Endothelial cell of umbilical vein (primary cell): ENCODE measurements at regions not wholly inside any gene's neighbourhood (a gene's known extent, or its start where the extent isn't known, plus 50 kb on each side); places are given as distances from the start of the nearest gene placed in this dataset.

Experiments
- BruUV-seq: library from RNA; stranded (reverse); fragments of 400-500 nt; replicated peaks from 2 replicates; lab custom pipeline; 2021; lab: Mats Ljungman, UMichigan
- CTCF ChIA-PET: fragments of 300-600, 350-600 bp; sonication (Branson Sonifier 250); formaldehyde crosslinking; loops from one replicate; lab custom pipeline; 2021; ENCODE audit warnings: antibody characterized with exemption, inconsistent platforms; lab: Charles Lee
- POLR2A ChIA-PET: fragments of 300-600, 350-600 bp; sonication (Branson Sonifier 250); formaldehyde crosslinking; loops from one replicate; lab custom pipeline; 2021; ENCODE audit warnings: antibody characterized with exemption, inconsistent platforms; lab: Charles Lee
- DNase-seq: peaks from one replicate; pipeline ENCODE4 v3.0.0-alpha.2; 2011; ENCODE audit warnings: low read depth, low spot score
- FAIRE-seq: peaks from 2 replicates; lab custom pipeline; 2011; peaks lifted over from hg19 to GRCh38; lab: Jason Lieb, UNC
- H2AFZ ChIP-seq: 2 replicates; pipeline ENCODE4 v1.6.0; 2012; ENCODE audit warnings: low read depth, low read length, control low read depth, inconsistent platforms
- H3K27ac ChIP-seq: 2 replicates; pipeline ENCODE4 v1.5.1; 2011; ENCODE audit warnings: low read depth, mild to moderate bottlenecking, control low read depth, low read length, moderate library complexity; ENCODE audit not compliant: insufficient read depth
- H3K27me3 ChIP-seq, 2 experiments: 2 replicates each; pipeline versions ENCODE4 v1.6.0 to v1.6.1; 2011; ENCODE audit warnings: low read length in 2 of 2, mixed read lengths in 1 of 2; ENCODE audit not compliant: control insufficient read depth in 2 of 2, insufficient read depth in 2 of 2
- H3K36me3 ChIP-seq, 2 experiments: 2 replicates in 1 of 2; 3 replicates in 1 of 2; pipeline ENCODE4 v1.5.1; 2011; ENCODE audit warnings: low read length in 2 of 2, mild to moderate bottlenecking in 1 of 2, moderate library complexity in 1 of 2; ENCODE audit not compliant: control insufficient read depth in 2 of 2, insufficient read depth in 2 of 2; ENCODE audit errors: extremely low read depth in 1 of 2
- H3K4me1 ChIP-seq: 3 replicates; pipeline ENCODE4 v1.5.1; 2011; ENCODE audit warnings: mild to moderate bottlenecking, low read length; ENCODE audit not compliant: control insufficient read depth, insufficient read depth; ENCODE audit errors: extremely low read depth
- H3K4me2 ChIP-seq: 2 replicates; pipeline ENCODE4 v1.6.1; 2011; ENCODE audit warnings: low read length, control low read depth, mixed read lengths; ENCODE audit not compliant: insufficient read depth
- H3K4me3 ChIP-seq, 3 experiments: fragments of 200-600 bp in 1 of 3; sonication (generic), shearing (Covaris generic) in 1 of 3; replicated peaks in 1 of 3; 2 replicates each; pipeline ENCODE4 v1.5.1; 2011 to 2016; ENCODE audit warnings: control low read depth in 3 of 3, low read length in 3 of 3, mild to moderate bottlenecking in 2 of 3, inconsistent platforms in 1 of 3, low read depth in 1 of 3, moderate library complexity in 1 of 3; ENCODE audit not compliant: insufficient read depth in 1 of 3
- H3K79me2 ChIP-seq: 2 replicates; pipeline ENCODE4 v1.6.0; 2012; ENCODE audit warnings: low read length, inconsistent platforms; ENCODE audit not compliant: control insufficient read depth, insufficient read depth
- H3K9ac ChIP-seq: replicated peaks from 2 replicates; pipeline ENCODE3; 2011; ENCODE audit warnings: low read length, control low read depth; ENCODE audit not compliant: insufficient read depth; ENCODE audit errors: extremely low read depth
- H3K9me1 ChIP-seq: replicated peaks from 3 replicates; pipeline ENCODE4 v1.6.0; 2011; ENCODE audit warnings: mild to moderate bottlenecking, low read length; ENCODE audit not compliant: control insufficient read depth, insufficient read depth; ENCODE audit errors: extremely low read depth
- H3K9me3 ChIP-seq: replicated peaks from 2 replicates; pipeline ENCODE4 v1.5.1; 2012; ENCODE audit warnings: low read length, inconsistent platforms; ENCODE audit not compliant: control insufficient read depth, insufficient read depth
- H4K20me1 ChIP-seq: replicated peaks from 2 replicates; pipeline ENCODE3; 2011; ENCODE audit warnings: mild to moderate bottlenecking, low read length; ENCODE audit not compliant: control insufficient read depth, insufficient read depth; ENCODE audit errors: extremely low read depth
- FOS ChIP-seq: IDR thresholded peaks from 2 replicates; pipeline ENCODE4 v1.6.1; 2011; ENCODE audit warnings: mild to moderate bottlenecking, low read length, moderate library complexity, borderline replicate concordance; ENCODE audit not compliant: insufficient read depth
- GATA2 ChIP-seq: IDR thresholded peaks from 2 replicates; pipeline ENCODE4 v1.7.0; 2011; ENCODE audit warnings: low read depth, mild to moderate bottlenecking, moderate library complexity, mixed read lengths, low read length; ENCODE audit not compliant: insufficient read length, insufficient read depth
- JUN ChIP-seq: IDR thresholded peaks from 2 replicates; pipeline ENCODE4 v1.6.1; 2011; ENCODE audit warnings: borderline replicate concordance, low read depth; ENCODE audit not compliant: insufficient read length, insufficient read depth
- MYC ChIP-seq: IDR thresholded peaks from one replicate; pipeline ENCODE4 v1.6.1; 2011; ENCODE audit warnings: mild to moderate bottlenecking, low read depth, low read length
- POLR2A ChIP-seq: IDR thresholded peaks from 2 replicates; pipeline ENCODE4 v1.6.1; 2012; ENCODE audit warnings: low read depth, mild to moderate bottlenecking, control low read depth, low read length
- POLR2AphosphoS5 ChIP-seq: IDR thresholded peaks from 2 replicates; pipeline ENCODE4 v1.6.1; 2012; ENCODE audit warnings: low read depth, mild to moderate bottlenecking, control low read depth, low read length, moderate library complexity; ENCODE audit not compliant: insufficient read depth
- dilution Hi-C: fragments of 300-500 bp; cut with MboI; formaldehyde crosslinking; loops from one replicate; pipeline ENCODE4 v1.15.0; 2019; ENCODE audit warnings: low sequenced_read_pairs; ENCODE audit not compliant: extremely low pct_ligation_motif_present
- intact Hi-C: fragments of 100-400 bp; cut with micrococcal nuclease; formaldehyde crosslinking; loops from one replicate; pipeline ENCODE4 v1.10.0; 2022
- TF ChIP-seq, protein P1 (sequence below), 2 donors: IDR thresholded peaks; 1 replicate in 1 of 2; 2 replicates in 1 of 2; pipeline ENCODE4 v1.5.1; 2011; ENCODE audit warnings: low read length in 2 of 2, mild to moderate bottlenecking in 2 of 2, moderate library complexity in 2 of 2, control low read depth in 1 of 2, inconsistent platforms in 1 of 2, low read depth in 1 of 2; ENCODE audit not compliant: insufficient read depth in 1 of 2; ENCODE audit errors: extremely low read depth in 1 of 2

DNA sequence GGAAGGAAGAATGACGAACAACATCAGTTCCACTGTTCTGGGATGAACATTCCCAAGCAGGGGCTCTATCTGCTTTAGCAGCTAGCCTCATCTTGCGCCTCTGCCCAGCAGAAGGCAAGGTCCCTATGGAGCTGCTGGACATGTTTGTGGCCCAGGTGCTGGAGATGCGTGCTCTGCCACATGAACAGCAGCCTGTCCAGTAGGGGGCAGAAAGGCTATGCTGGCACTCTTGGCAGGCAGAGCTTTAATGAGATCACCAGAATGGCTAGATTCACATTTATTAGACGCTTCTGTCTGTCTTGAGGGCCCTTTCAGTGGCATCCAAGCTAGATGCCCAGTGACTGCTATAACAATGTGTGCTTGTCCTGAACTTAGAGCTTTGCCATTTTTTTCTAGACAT is 1826.0 kb downstream of the STIM2 start:
- H3K27me3 ChIP-seq = no peaks in the 10 kb centered on the region
- H3K9me1 ChIP-seq = no peaks in the 10 kb centered on the region
- DNase-seq = peak; percentile 2
- H3K79me2 ChIP-seq = no peaks in the 10 kb centered on the region
- no peak overlapping the region for H3K4me3 ChIP-seq
- intact Hi-C loops = loop anchor here (1.0 kb wide), 1 partner anchor 461 kb away; no protein-coding TSS in a partner anchor
- no peaks in the 10 kb centered on the region for H3K9me3 ChIP-seq
- ChIA-PET POLR2A (no interaction called here), CTCF (interaction anchor here (1.0 to 1.6 kb wide), 5 partner anchors 9 to 461 kb away, joined by 3 to 5 read pairs (median 4); no protein-coding TSS in a partner anchor)
- no peaks in the 10 kb centered on the region for H4K20me1 ChIP-seq
- dilution Hi-C loops = no loop called here
- no peak overlapping the region for H3K4me2 ChIP-seq
- H2AFZ ChIP-seq = no peak overlapping the region
- H3K36me3 ChIP-seq = no peaks in the 10 kb centered on the region
- H3K9ac ChIP-seq = no peak overlapping the region
- no peaks in the 10 kb centered on the region for H3K4me1 ChIP-seq
- no peak for FAIRE-seq
- BruUV-seq = no TSS peak
- TF ChIP-seq JUN (no peak), FOS (no peak), POLR2AphosphoS5 (no peak), MYC (no peak), GATA2 (no peak), POLR2A (no peak)
- TF ChIP-seq, protein P1, sequence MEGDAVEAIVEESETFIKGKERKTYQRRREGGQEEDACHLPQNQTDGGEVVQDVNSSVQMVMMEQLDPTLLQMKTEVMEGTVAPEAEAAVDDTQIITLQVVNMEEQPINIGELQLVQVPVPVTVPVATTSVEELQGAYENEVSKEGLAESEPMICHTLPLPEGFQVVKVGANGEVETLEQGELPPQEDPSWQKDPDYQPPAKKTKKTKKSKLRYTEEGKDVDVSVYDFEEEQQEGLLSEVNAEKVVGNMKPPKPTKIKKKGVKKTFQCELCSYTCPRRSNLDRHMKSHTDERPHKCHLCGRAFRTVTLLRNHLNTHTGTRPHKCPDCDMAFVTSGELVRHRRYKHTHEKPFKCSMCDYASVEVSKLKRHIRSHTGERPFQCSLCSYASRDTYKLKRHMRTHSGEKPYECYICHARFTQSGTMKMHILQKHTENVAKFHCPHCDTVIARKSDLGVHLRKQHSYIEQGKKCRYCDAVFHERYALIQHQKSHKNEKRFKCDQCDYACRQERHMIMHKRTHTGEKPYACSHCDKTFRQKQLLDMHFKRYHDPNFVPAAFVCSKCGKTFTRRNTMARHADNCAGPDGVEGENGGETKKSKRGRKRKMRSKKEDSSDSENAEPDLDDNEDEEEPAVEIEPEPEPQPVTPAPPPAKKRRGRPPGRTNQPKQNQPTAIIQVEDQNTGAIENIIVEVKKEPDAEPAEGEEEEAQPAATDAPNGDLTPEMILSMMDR (IDR thresholded peaks at IDR 0.05; ENCODE audit: extremely low read depth in 1 of 2, insufficient read depth in 1 of 2, low read depth in 1 of 2, low read length in 2 of 2) = peak; percentile 28 to 42
- H3K27ac ChIP-seq = no peak overlapping the region
